ENCODE measurements at regions not wholly inside any gene's neighbourhood (a gene's known extent, or its start where the extent isn't known, plus 50 kb on each side); places are given as distances from the start of the nearest gene placed in this dataset.

DNA sequence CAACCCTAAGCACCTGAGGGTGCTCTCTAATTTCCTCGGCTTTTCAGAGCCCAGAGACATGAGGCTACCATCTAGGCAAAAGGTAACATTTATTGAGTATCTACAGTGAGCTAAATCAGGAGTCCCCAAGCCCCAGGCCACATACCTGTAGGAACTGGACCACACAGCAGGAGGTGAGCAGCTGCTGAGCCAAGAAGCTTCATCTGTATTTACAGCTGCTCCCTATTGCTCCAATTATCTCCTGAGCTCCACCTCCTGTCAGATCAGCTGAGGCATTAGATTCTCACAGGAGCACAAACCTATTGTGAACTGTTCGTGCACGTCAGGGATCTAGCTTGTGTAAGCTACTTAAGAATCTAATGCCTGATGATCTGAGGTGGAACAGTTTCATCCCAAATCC lies 70.2 kb downstream of the RND3 start:
- no peaks in the 10 kb centered on the region for H3K27me3 ChIP-seq (ENCODE audit: insufficient read depth, low read length)
- H3K4me3 ChIP-seq (ENCODE audit: low read depth, low read length): no peak overlapping the region
- no peak overlapping the region for H3K27ac ChIP-seq (ENCODE audit: low read depth, low read length)
- no peak overlapping the region for H2AFZ ChIP-seq (ENCODE audit: low read length, unreplicated experiment)
- H3K4me1 ChIP-seq (ENCODE audit: control insufficient read depth, insufficient read depth, low read length, unreplicated experiment): no peaks in the 10 kb centered on the region
- no peaks in the 10 kb centered on the region for H3K79me2 ChIP-seq (ENCODE audit: control insufficient read depth, insufficient read depth, low read length, unreplicated experiment)
- no peaks in the 10 kb centered on the region for H3K36me3 ChIP-seq (ENCODE audit: insufficient read depth, low read length)

- Histone ChIP-seq H3K79me2 (ENCODE audit: control insufficient read depth, insufficient read depth, low read length, unreplicated experiment) (no peaks in the 10 kb centered on the region), H3K4me1 (ENCODE audit: control insufficient read depth, insufficient read depth, low read length, unreplicated experiment) (peaks cover 17% of the 10 kb centered on the region), H3K4me3 (ENCODE audit: low read depth, low read length) (no peak overlapping the region), H3K36me3 (ENCODE audit: insufficient read depth, low read length) (no peaks in the 10 kb centered on the region), H2AFZ (ENCODE audit: low read length, unreplicated experiment) (no peak overlapping the region), H3K27ac (ENCODE audit: low read depth, low read length) (no peak overlapping the region), H3K27me3 (ENCODE audit: insufficient read depth, low read length) (no peaks in the 10 kb centered on the region)
Measured at GRCh38 chr2:150415022-150415421, 72.4 kb downstream of the RND3 start.

DNA sequence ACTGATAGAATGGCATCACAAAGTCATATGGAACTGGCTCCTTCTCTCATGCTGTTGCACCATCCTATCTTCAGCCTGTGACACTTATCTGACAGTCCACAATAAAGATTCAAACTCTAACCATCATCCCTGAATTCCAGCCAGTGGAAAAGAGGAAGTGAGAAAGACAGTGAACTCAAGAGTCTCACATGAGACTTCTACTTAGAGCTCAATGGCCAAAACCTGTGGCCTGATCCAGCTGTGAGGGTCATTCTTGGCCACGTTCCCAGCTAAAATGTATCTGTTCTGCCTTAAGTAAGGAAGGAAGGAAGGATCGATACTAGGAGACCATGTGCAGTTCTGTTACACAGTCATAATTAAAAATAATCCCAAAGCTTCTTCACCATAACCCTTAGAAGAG lies 73.6 kb downstream of the RND3 start:
- Histone ChIP-seq H3K79me2 (ENCODE audit: control insufficient read depth, insufficient read depth, low read length, unreplicated experiment) (no peaks in the 10 kb centered on the region), H3K27me3 (ENCODE audit: insufficient read depth, low read length) (no peaks in the 10 kb centered on the region), H3K27ac (ENCODE audit: low read depth, low read length) (no peak overlapping the region)

DNA sequence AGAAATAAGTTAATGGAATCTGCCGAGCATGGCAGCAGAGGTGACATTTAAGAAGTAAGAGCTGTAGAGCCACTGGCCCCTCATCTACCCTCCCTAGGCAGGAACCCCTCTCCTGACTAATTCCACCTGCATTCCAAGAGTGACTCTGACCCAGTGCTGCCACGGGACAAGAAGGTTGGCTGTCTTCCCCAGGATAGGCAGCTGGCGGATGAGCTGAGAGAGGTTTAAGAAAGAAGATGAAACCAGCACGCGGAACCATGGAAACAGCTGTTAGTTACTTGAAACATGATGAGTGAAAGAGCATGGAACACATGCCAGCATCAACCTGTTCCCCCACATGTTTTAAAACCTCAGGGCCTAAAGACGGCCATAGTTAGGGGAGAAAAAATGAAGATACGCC lies 74.1 kb downstream of the RND3 start:
- H3K79me2 ChIP-seq (ENCODE audit: control insufficient read depth, insufficient read depth, low read length, unreplicated experiment): no peaks in the 10 kb centered on the region
- H2AFZ ChIP-seq (ENCODE audit: low read length, unreplicated experiment): no peak overlapping the region
- no peaks in the 10 kb centered on the region for H3K27me3 ChIP-seq (ENCODE audit: insufficient read depth, low read length)
- H3K27ac ChIP-seq (ENCODE audit: low read depth, low read length): no peak overlapping the region
- no peak overlapping the region for H3K4me3 ChIP-seq (ENCODE audit: low read depth, low read length)
- H3K36me3 ChIP-seq (ENCODE audit: insufficient read depth, low read length): no peaks in the 10 kb centered on the region
- peaks cover 22% of the 10 kb centered on the region for H3K4me1 ChIP-seq (ENCODE audit: control insufficient read depth, insufficient read depth, low read length, unreplicated experiment)

More for the DNA sequence above, 73.6 kb downstream of the RND3 start:
- Histone ChIP-seq H3K4me3 (ENCODE audit: low read depth, low read length) (no peak overlapping the region), H3K4me1 (ENCODE audit: control insufficient read depth, insufficient read depth, low read length, unreplicated experiment) (peaks cover 22% of the 10 kb centered on the region), H2AFZ (ENCODE audit: low read length, unreplicated experiment) (no peak overlapping the region), H3K36me3 (ENCODE audit: insufficient read depth, low read length) (no peaks in the 10 kb centered on the region)

- peaks cover 22% of the 10 kb centered on the region for H3K4me1 ChIP-seq (ENCODE audit: control insufficient read depth, insufficient read depth, low read length, unreplicated experiment)
- peak overlapping the region; percentile 41 for H2AFZ ChIP-seq (ENCODE audit: low read length, unreplicated experiment)
- H3K27ac ChIP-seq (ENCODE audit: low read depth, low read length): no peak overlapping the region
- no peaks in the 10 kb centered on the region for H3K36me3 ChIP-seq (ENCODE audit: insufficient read depth, low read length)
- H3K27me3 ChIP-seq (ENCODE audit: insufficient read depth, low read length): no peaks in the 10 kb centered on the region
- H3K79me2 ChIP-seq (ENCODE audit: control insufficient read depth, insufficient read depth, low read length, unreplicated experiment): no peaks in the 10 kb centered on the region
- no peak overlapping the region for H3K4me3 ChIP-seq (ENCODE audit: low read depth, low read length)
Measured at GRCh38 chr2:150410809-150411208, 76.7 kb downstream of the RND3 start.

DNA sequence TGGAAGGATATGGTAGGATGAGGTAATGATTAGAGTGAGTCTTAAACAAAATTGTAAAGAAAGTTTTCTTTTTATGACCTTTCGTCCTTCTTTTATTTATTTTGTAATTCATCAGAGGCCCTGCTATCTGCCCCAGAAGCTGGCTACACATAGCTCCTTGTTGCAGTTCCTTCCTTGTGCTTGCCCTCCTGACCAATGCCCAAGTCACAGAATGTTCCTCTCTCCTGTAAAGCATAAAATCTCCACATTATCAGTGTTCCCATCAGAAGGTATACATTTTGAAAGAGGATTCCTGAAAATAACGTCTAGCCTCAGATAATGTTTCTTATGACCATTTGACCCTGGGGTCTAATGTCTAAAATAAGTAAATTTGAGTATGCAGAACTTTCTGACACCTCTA lies 78.3 kb downstream of the RND3 start:
- Histone ChIP-seq H3K27ac (ENCODE audit: low read depth, low read length) (no peak overlapping the region), H3K27me3 (ENCODE audit: insufficient read depth, low read length) (no peaks in the 10 kb centered on the region), H3K79me2 (ENCODE audit: control insufficient read depth, insufficient read depth, low read length, unreplicated experiment) (no peaks in the 10 kb centered on the region), H3K4me3 (ENCODE audit: low read depth, low read length) (no peak overlapping the region), H3K36me3 (ENCODE audit: insufficient read depth, low read length) (no peaks in the 10 kb centered on the region), H2AFZ (ENCODE audit: low read length, unreplicated experiment) (peak overlapping the region; percentile 64), H3K4me1 (ENCODE audit: control insufficient read depth, insufficient read depth, low read length, unreplicated experiment) (peaks cover 22% of the 10 kb centered on the region)

DNA sequence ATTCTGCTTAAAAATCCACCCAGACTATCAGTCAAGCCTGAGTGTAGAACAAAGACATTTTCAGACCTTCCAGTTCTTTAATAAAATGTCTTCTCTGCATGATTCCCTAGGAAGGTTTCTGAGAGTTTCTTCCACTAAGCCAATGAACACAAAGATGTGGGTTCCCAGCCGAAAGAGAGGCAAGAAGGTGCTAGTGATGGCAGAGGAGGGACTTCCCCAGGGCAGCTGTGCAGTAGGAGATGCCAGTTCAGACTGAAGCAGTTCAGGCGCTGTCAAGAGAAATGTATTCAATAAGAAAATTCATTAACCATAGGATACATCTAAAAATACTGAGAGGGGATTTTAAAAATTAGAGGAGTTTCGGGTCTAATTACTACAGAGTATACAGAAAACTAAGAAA lies 83.3 kb downstream of the RND3 start:
- H2AFZ ChIP-seq (ENCODE audit: low read length, unreplicated experiment): peak overlapping the region; percentile 85

GRCh38 chr2:150403457-150403856 lies 84.0 kb downstream of the RND3 start:
- H3K4me3 ChIP-seq (ENCODE audit: low read depth, low read length): peak overlapping the region; percentile 59

More for the DNA sequence above, 83.3 kb downstream of the RND3 start:
- H3K79me2 ChIP-seq (ENCODE audit: control insufficient read depth, insufficient read depth, low read length, unreplicated experiment): no peaks in the 10 kb centered on the region
- H3K4me1 ChIP-seq (ENCODE audit: control insufficient read depth, insufficient read depth, low read length, unreplicated experiment): peaks cover under 1% of the 10 kb centered on the region
- H3K27me3 ChIP-seq (ENCODE audit: insufficient read depth, low read length): no peaks in the 10 kb centered on the region
- no peaks in the 10 kb centered on the region for H3K36me3 ChIP-seq (ENCODE audit: insufficient read depth, low read length)
- peak overlapping the region; percentile 59 for H3K4me3 ChIP-seq (ENCODE audit: low read depth, low read length)
- H3K27ac ChIP-seq (ENCODE audit: low read depth, low read length): no peak overlapping the region

DNA sequence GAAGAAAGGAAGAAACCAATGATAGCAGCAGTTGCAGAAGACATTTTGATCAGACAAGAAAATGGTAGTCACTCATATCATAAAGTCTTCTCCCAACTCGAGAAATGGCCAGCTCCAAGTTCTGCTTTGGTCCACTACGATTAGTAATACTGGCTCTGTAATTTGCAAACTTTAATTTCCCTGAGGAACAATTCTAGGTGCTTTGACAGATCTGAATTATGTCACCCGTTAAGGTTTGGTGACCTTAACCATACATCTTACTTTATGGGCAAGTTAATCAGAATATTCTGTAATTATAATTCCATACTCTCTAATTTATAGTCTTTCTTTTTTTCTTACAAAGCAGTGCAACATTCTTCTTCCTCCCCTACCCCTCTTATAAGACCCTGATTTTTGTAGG lies 84.5 kb downstream of the RND3 start:
- Histone ChIP-seq H3K27ac (ENCODE audit: low read depth, low read length) (no peak overlapping the region), H3K36me3 (ENCODE audit: insufficient read depth, low read length) (no peaks in the 10 kb centered on the region), H2AFZ (ENCODE audit: low read length, unreplicated experiment) (peak overlapping the region; percentile 4), H3K79me2 (ENCODE audit: control insufficient read depth, insufficient read depth, low read length, unreplicated experiment) (no peaks in the 10 kb centered on the region), H3K4me1 (ENCODE audit: control insufficient read depth, insufficient read depth, low read length, unreplicated experiment) (no peaks in the 10 kb centered on the region), H3K4me3 (ENCODE audit: low read depth, low read length) (peak overlapping the region; percentile 59), H3K27me3 (ENCODE audit: insufficient read depth, low read length) (no peaks in the 10 kb centered on the region)

More at GRCh38 chr2:150403457-150403856, 84.0 kb downstream of the RND3 start:
- Histone ChIP-seq H3K27ac (ENCODE audit: low read depth, low read length) (no peak overlapping the region), H3K27me3 (ENCODE audit: insufficient read depth, low read length) (no peaks in the 10 kb centered on the region), H3K79me2 (ENCODE audit: control insufficient read depth, insufficient read depth, low read length, unreplicated experiment) (no peaks in the 10 kb centered on the region), H2AFZ (ENCODE audit: low read length, unreplicated experiment) (peak overlapping the region; percentile 85), H3K36me3 (ENCODE audit: insufficient read depth, low read length) (no peaks in the 10 kb centered on the region), H3K4me1 (ENCODE audit: control insufficient read depth, insufficient read depth, low read length, unreplicated experiment) (no peaks in the 10 kb centered on the region)

GRCh38 chr2:150400849-150401248 lies 86.6 kb downstream of the RND3 start:
- Histone ChIP-seq H3K4me1 (ENCODE audit: control insufficient read depth, insufficient read depth, low read length, unreplicated experiment) (no peaks in the 10 kb centered on the region), H3K27ac (ENCODE audit: low read depth, low read length) (no peak overlapping the region), H3K27me3 (ENCODE audit: insufficient read depth, low read length) (no peaks in the 10 kb centered on the region), H3K4me3 (ENCODE audit: low read depth, low read length) (no peak overlapping the region), H2AFZ (ENCODE audit: low read length, unreplicated experiment) (no peak overlapping the region), H3K79me2 (ENCODE audit: control insufficient read depth, insufficient read depth, low read length, unreplicated experiment) (no peaks in the 10 kb centered on the region), H3K36me3 (ENCODE audit: insufficient read depth, low read length) (no peaks in the 10 kb centered on the region)

GRCh38 chr2:150392614-150393013 lies 94.9 kb downstream of the RND3 start:
- Histone ChIP-seq H3K79me2 (ENCODE audit: control insufficient read depth, insufficient read depth, low read length, unreplicated experiment) (no peaks in the 10 kb centered on the region), H3K27ac (ENCODE audit: low read depth, low read length) (no peak overlapping the region), H3K4me3 (ENCODE audit: low read depth, low read length) (no peak overlapping the region), H2AFZ (ENCODE audit: low read length, unreplicated experiment) (no peak overlapping the region), H3K27me3 (ENCODE audit: insufficient read depth, low read length) (no peaks in the 10 kb centered on the region), H3K36me3 (ENCODE audit: insufficient read depth, low read length) (no peaks in the 10 kb centered on the region), H3K4me1 (ENCODE audit: control insufficient read depth, insufficient read depth, low read length, unreplicated experiment) (no peaks in the 10 kb centered on the region)

Measured in ACC112 (cell line).